Cardiac fibroblast (primary cell): ENCODE measurements at regions not wholly inside any gene's neighbourhood (a gene's known extent, or its start where the extent isn't known, plus 50 kb on each side); places are given as distances from the start of the nearest gene placed in this dataset.

ENCODE experiments used
- DNase-seq, 2 donors: peaks; one replicate each; pipeline versions ENCODE4 v3.0.0 to v3.0.0-alpha.2; 2010; ENCODE audit warnings: low read depth in 2 of 2
- H3K4me3 ChIP-seq, 2 donors: replicated peaks in 1 of 2; 1 replicate in 1 of 2; 2 replicates in 1 of 2; pipeline ENCODE4 v1.5.1; 2011; ENCODE audit warnings: low read depth in 2 of 2, low read length in 2 of 2, mild to moderate bottlenecking in 2 of 2, moderate library complexity in 1 of 2
- TF ChIP-seq, protein P1 (sequence below): IDR thresholded peaks from one replicate; pipeline ENCODE4 v1.5.1; 2011; ENCODE audit warnings: low read depth, mild to moderate bottlenecking, low read length, inconsistent platforms

DNA sequence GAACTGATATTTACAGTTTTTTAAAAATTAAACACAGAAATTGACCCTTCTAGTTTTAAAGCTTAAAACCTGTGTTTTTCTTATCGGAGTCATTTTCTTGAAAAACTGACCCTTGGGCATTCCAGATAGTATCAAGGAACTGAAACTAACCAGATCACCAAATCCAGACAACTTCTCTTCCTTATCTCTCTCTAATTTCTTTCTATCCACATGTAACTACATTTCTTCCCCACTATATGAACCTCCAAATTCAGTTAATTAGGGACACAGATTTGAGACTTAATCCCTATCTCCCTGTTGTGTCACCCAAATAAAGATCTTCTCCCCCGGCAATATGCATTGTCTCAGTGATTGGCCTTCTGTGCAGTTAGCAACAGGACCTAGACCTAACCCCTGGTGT is 1643.0 kb upstream of the CDH6 start:
- no peak overlapping the region for H3K4me3 ChIP-seq
- no peak for DNase-seq
- TF ChIP-seq, protein P1, sequence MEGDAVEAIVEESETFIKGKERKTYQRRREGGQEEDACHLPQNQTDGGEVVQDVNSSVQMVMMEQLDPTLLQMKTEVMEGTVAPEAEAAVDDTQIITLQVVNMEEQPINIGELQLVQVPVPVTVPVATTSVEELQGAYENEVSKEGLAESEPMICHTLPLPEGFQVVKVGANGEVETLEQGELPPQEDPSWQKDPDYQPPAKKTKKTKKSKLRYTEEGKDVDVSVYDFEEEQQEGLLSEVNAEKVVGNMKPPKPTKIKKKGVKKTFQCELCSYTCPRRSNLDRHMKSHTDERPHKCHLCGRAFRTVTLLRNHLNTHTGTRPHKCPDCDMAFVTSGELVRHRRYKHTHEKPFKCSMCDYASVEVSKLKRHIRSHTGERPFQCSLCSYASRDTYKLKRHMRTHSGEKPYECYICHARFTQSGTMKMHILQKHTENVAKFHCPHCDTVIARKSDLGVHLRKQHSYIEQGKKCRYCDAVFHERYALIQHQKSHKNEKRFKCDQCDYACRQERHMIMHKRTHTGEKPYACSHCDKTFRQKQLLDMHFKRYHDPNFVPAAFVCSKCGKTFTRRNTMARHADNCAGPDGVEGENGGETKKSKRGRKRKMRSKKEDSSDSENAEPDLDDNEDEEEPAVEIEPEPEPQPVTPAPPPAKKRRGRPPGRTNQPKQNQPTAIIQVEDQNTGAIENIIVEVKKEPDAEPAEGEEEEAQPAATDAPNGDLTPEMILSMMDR: no peak

DNA sequence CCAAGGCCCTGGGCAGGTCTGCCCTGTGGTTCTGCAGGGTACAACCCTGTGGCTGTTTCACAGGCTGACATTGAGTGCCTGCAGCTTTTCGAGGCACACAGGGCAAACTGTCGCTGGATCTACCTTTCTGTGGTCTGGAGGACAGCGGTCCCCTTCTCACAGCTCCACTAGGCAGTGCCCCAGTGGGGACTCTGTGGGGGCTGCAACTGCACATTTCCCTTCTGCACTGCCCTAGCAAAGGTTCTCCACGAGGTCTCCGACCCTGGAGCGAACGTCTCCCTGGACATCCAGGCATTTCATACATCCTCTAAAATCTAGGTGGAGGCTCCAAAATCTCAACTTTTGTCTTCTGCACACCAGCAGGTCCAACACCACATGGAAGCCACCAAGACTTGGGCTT is 1645.2 kb upstream of the CDH6 start:
- H3K4me3 ChIP-seq: no peak overlapping the region
- DNase-seq: no peak
- TF ChIP-seq, protein P1: no peak

DNA sequence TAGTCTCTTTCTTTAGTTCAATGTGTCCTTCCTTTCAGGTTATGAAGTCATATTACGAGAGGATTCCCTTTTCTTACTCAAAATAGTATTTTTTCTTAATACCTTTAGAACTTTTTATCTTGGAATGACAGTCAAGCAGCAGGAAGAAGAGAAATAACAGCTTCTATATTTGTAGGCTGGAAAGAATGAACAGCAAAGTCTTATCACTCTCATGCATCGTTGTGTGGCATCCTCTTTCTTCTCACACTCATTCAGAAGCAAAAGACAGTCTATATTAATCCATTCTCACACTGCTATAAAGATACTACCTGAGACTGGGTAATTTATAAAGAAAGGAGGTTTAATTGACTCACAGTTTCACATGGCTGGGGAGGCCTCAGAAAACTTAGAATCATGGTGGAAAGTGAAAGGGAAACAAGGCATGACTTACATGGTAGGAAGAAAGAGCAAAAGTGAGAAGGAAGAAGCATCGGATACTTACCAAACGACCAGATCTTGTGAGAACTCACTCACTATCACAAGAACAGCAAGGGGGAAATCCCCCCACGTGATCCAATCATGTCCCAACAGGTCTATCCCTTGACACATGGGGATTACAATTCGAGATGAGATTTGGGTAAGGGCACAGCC is 1646.1 kb upstream of the CDH6 start:
- no peak overlapping the region for H3K4me3 ChIP-seq
- TF ChIP-seq, protein P1: no peak
- no peak for DNase-seq

DNA sequence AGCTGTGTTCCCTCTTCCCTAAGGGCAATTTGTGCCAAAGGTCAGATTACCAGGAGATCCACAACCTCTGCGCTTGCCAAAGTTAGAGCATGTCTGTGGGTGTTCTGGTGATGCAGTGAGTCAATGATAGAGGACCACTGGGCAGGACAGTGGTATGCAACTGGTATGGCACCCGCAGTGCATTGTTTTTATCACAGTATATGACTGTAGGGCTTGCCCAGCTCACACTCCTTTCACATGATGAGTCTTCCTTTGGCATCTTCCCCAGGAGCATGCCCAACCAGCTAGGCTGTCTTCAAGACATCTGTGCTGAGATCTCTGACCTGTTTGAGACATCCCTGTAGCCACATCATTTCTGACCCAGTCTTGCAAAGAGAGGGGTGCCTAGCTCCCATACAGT is 1650.0 kb upstream of the CDH6 start:
- H3K4me3 ChIP-seq: no peak overlapping the region
- TF ChIP-seq, protein P1: no peak
- no peak for DNase-seq

DNA sequence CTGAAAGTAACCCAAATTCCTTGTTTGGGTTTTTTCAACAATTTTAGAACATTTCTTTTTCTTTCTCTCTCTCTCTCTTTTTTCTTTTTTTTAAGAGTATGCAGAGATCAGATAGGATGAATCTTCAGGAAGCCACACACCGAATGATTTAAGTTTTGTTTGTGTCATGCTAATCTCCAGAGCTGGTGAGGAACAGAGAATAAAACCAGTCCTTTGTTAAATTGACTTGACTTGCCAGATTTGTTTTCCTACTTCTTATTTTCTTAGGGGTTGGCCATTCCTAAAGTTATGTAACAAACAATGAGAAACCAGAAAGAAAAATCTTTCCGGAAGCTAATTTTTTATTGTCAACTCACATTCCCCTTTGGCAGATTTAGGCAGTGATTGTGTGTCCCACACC is 1669.3 kb upstream of the CDH6 start:
- no peak for DNase-seq
- no peak overlapping the region for H3K4me3 ChIP-seq
- TF ChIP-seq, protein P1: no peak

DNA sequence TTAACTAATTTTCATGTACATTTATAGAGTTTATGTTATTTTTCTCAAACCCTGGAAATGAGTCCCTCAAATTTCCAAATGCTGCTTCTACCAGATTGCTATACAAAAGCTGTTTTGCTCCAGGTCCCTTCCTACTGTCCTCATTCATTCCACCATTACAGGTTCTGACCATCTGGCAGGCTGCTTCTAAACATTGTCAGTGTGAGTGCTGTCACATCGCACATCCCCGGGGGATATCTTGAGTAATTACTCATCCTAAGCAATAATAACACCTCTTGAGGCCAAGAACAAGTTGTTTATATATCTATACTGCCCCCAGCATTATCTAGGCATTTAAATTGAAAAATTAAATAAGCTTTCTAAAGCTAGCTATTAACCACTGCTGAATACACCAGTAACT is 1675.3 kb upstream of the CDH6 start:
- no peak overlapping the region for H3K4me3 ChIP-seq
- TF ChIP-seq, protein P1: no peak
- DNase-seq: no peak

DNA sequence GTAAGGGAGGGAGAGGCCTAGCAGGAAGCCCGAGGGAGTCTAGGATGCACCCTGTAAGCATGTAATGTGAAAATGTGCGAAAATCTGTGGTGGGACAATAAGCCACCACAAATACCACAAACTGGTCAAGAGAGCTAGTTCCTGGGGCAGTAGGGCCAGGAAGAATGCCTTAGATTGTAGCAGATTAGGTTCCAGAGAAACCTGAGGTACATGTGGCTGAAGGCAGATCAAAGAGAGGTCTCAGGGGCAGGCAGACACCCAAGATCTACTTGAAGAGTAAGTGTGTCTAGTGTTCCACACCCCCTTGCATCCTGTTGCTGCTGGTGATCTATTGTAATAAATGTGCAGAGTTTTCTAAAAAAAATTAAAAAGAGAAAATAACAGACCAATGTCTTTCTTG is 1677.3 kb upstream of the CDH6 start:
- DNase-seq: no peak
- H3K4me3 ChIP-seq: no peak overlapping the region
- TF ChIP-seq, protein P1: no peak
